WERI-Rb-1 (cell line): ENCODE measurements at regions not wholly inside any gene's neighbourhood (a gene's known extent, or its start where the extent isn't known, plus 50 kb on each side); places are given as distances from the start of the nearest gene placed in this dataset.

Experiments
- DNase-seq: peaks from one replicate; pipeline ENCODE4 v3.0.0-alpha.2; 2020
- H3K27ac ChIP-seq: fragments of 250-450 bp; sonication (Bioruptor Pico); 2 replicates; pipeline ENCODE4 v1.5.1; 2020; ENCODE audit warnings: mild to moderate bottlenecking, moderate library complexity
- H3K27me3 ChIP-seq: fragments of 250-450 bp; sonication (Bioruptor Pico); 2 replicates; pipeline ENCODE4 v1.5.1; 2021; ENCODE audit warnings: mild to moderate bottlenecking, low read depth, moderate library complexity; ENCODE audit not compliant: insufficient read depth, severe bottlenecking
- H3K36me3 ChIP-seq: fragments of 250-450 bp; sonication (Bioruptor Pico); 2 replicates; pipeline ENCODE4 v1.5.1; 2020; ENCODE audit warnings: mild to moderate bottlenecking, moderate library complexity
- H3K4me3 ChIP-seq: 2 replicates; pipeline ENCODE4 v1.5.1; 2011; ENCODE audit warnings: low read depth, mild to moderate bottlenecking, control low read depth, low read length
- H3K9me3 ChIP-seq: fragments of 250-450 bp; sonication (Bioruptor Pico); 2 replicates; pipeline ENCODE4 v1.5.1; 2021; ENCODE audit warnings: mild to moderate bottlenecking, moderate library complexity; ENCODE audit not compliant: severe bottlenecking
- TF ChIP-seq, protein P1 (sequence below): IDR thresholded peaks from 2 replicates; pipeline ENCODE4 v1.5.1; 2011; ENCODE audit warnings: low read depth, mild to moderate bottlenecking, control low read depth, inconsistent platforms, low read length

GRCh38 chr4:159010100-159010499 is 92.8 kb upstream of the RAPGEF2 start:
- no peak overlapping the region for H3K27ac ChIP-seq
- TF ChIP-seq, protein P1, sequence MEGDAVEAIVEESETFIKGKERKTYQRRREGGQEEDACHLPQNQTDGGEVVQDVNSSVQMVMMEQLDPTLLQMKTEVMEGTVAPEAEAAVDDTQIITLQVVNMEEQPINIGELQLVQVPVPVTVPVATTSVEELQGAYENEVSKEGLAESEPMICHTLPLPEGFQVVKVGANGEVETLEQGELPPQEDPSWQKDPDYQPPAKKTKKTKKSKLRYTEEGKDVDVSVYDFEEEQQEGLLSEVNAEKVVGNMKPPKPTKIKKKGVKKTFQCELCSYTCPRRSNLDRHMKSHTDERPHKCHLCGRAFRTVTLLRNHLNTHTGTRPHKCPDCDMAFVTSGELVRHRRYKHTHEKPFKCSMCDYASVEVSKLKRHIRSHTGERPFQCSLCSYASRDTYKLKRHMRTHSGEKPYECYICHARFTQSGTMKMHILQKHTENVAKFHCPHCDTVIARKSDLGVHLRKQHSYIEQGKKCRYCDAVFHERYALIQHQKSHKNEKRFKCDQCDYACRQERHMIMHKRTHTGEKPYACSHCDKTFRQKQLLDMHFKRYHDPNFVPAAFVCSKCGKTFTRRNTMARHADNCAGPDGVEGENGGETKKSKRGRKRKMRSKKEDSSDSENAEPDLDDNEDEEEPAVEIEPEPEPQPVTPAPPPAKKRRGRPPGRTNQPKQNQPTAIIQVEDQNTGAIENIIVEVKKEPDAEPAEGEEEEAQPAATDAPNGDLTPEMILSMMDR, result no peak
- H3K9me3 ChIP-seq, result no peaks in the 10 kb centered on the region
- no peak overlapping the region for H3K4me3 ChIP-seq
- H3K36me3 ChIP-seq, result no peaks in the 10 kb centered on the region
- H3K27me3 ChIP-seq, result no peaks in the 10 kb centered on the region
- DNase-seq, result no peak

DNA sequence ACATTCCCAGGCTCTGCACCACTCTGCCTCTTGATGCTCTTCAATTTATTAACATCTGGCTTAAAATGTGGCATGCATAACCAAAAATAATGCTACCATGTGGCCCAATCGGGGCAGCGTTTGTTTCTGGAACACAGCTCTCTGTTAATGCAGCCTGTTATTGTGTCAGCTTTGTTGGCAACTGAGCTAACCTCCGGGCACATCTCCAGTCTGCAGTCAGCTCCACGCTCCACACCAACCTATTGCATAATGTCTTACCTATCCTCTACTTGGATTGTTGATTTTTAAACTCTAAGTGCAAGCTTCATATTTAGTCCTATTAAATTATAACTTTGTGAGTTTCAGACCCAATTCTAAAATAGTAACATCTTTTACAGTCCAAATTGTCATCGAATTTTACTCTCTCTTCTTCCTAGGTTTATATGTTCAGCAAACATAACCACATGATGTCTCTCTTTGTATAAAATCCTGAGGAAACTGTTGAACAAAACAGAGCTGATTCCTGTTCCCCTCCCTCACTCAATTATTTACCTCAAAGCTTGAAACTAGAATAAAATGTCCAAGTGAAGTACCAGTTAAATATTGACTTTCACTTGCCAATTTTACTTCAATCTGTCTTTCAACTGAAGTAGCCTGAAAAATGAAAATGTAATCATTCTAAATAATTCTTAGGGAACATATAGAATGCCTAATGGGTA is 92.2 kb upstream of the RAPGEF2 start:
- TF ChIP-seq, protein P1, result no peak
- H3K27me3 ChIP-seq, result no peaks in the 10 kb centered on the region
- H3K36me3 ChIP-seq, result no peaks in the 10 kb centered on the region
- DNase-seq, result no peak
- H3K9me3 ChIP-seq, result no peaks in the 10 kb centered on the region
- H3K4me3 ChIP-seq, result no peak overlapping the region
- no peak overlapping the region for H3K27ac ChIP-seq

- Histone ChIP-seq H3K9me3 (no peaks in the 10 kb centered on the region), H3K4me3 (no peak overlapping the region), H3K27ac (no peak overlapping the region), H3K36me3 (no peaks in the 10 kb centered on the region), H3K27me3 (no peaks in the 10 kb centered on the region)
- no peak for DNase-seq
- TF ChIP-seq, protein P1, result no peak
Measured at GRCh38 chr4:159012381-159012780, 90.5 kb upstream of the RAPGEF2 start.

DNA sequence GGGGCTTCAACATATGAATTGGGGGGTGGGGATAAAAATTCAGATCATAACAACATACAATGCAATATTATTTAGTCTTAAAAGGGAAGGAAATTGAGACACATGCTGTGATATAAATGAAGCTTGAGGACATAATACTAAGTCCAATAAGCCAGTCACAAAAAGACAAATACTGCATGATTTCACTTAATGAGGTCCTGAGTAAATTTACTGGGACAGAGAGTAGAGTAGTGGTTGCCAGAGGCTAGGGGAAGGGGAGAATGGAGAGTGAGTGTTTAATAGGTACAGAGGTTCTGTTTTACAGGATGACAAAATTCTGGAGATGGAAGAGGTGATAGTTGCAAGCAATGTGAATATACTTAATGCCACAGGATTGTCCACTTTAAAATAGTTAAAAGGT is 89.2 kb upstream of the RAPGEF2 start:
- no peak for DNase-seq
- no peaks in the 10 kb centered on the region for H3K27me3 ChIP-seq
- no peaks in the 10 kb centered on the region for H3K36me3 ChIP-seq
- TF ChIP-seq, protein P1, result no peak
- no peaks in the 10 kb centered on the region for H3K9me3 ChIP-seq
- H3K4me3 ChIP-seq, result no peak overlapping the region
- no peak overlapping the region for H3K27ac ChIP-seq

GRCh38 chr4:159014859-159015258 is 88.0 kb upstream of the RAPGEF2 start:
- Histone ChIP-seq H3K36me3 (no peaks in the 10 kb centered on the region), H3K27me3 (no peaks in the 10 kb centered on the region), H3K9me3 (no peaks in the 10 kb centered on the region), H3K27ac (no peak overlapping the region), H3K4me3 (no peak overlapping the region)
- no peak for DNase-seq
- TF ChIP-seq, protein P1, result no peak

- no peak overlapping the region for H3K4me3 ChIP-seq
- no peaks in the 10 kb centered on the region for H3K9me3 ChIP-seq
- TF ChIP-seq, protein P1, result no peak
- DNase-seq, result no peak
- H3K27me3 ChIP-seq, result no peaks in the 10 kb centered on the region
- no peak overlapping the region for H3K27ac ChIP-seq
- no peaks in the 10 kb centered on the region for H3K36me3 ChIP-seq
Measured at GRCh38 chr4:159015841-159016240, 87.0 kb upstream of the RAPGEF2 start.
